ENCODE measurements at regions not wholly inside any gene's neighbourhood (a gene's known extent, or its start where the extent isn't known, plus 50 kb on each side); places are given as distances from the start of the nearest gene placed in this dataset.

DNA sequence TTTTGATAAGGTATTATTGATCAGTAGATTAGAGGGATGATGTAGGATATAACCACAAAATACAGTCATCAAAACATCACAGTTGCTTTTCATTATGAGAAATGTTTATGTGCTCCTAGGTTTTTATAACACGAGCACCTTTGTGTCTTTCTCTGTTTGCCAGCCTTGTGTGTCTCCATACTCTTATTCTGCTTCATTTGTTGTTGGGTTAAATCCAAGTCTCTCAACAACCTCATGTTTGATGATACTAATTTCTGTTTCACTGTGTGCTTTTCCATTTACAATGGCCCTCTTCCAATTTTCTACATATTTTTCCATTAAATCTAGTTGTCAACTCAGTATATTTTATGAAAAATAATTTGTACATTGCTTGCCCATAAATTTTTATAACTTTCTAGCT, 107.7 kb upstream of the POU2AF2 start:
- DNase-seq = no peak

DNA sequence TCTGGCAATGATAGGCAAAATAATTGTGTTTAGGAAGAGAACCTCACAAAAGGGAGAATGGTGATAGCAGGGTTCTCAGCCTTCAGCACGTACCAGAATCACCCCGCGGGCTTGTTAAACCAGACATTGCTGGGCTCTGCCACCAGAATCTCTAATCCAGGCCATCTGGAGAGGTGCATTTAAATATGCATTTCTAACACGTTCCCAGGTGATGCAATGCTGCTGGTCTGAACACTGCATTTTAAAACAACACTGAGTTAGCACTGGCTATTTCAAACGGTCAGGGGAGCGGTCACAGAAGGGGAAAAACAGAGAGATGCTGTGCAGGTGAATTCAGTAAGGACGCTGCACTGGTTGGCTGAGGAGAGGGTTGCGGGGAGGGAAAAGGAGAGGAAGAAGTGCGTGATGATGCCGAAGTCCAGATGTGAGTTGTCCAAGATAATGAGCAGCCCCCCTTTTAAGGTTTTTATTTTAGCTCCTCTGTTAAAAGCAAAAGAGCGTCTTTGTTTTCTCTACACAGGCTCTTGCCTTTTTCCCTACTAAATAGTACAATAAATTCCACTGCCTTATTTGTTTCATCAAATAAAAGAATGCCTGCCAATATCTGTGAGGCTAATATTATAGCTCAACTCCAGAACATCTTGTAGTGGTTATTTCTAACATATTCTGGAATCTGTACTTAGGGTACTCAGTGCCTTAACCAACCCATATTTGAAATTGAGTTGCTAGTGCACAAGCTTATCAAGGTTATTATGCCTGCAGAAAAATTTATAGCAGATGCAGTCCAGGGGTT, 109.6 kb upstream of the POU2AF2 start:
- no peak for DNase-seq

GRCh38 chr11:111135101-111135500, 110.4 kb upstream of the POU2AF2 start:
- DNase-seq = no peak

GRCh38 chr11:111128076-111128870, 117.3 kb upstream of the POU2AF2 start:
- DNase-seq = no peak

- no peak for DNase-seq
Observed at GRCh38 chr11:111124724-111125123, 120.8 kb upstream of the POU2AF2 start.

- DNase-seq = no peak
Observed at GRCh38 chr11:111123463-111124398, 121.8 kb upstream of the POU2AF2 start.

GRCh38 chr11:111120696-111121302, 124.7 kb upstream of the POU2AF2 start:
- DNase-seq = no peak

GRCh38 chr11:111120161-111120560, 125.4 kb upstream of the POU2AF2 start:
- DNase-seq = no peak

DNA sequence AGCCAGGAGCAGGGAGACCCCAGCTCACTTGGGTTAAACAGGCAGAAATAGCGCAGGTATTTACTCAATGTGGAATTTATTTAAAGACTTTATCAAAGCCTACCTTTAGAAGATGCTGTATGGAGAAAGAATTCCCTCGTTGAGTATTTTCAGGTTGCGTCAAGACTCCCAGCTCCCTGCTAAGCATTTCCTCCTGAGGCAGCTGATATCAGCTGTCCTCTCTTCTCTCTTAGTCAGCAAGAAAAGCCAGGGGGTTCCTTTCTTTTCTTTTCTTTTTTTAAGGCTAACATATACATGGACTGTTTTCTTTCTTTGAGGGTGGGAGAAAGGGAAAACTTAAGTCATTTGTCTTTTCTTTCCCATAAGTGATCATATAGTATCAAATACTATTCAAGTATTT, 125.8 kb upstream of the POU2AF2 start:
- no peak for DNase-seq

DNA sequence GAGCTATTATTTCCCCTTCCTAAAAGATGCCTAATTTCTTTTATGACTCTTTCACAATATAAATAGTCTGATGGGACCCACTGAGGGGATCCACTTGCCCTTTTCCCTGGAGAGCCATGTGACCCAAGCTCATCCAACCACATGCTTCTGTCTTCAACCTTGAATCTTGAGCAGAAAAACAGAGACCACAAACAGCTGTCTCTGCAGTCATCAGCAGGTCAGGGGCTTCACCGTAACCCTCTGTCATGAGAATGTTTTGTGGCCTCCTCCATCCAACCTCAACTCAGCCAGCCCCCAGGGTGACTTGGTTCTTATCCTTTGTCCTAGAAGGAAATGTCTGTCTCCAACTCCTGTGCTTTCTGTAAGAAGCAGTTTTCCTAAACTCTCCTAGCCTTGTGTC, 129.6 kb upstream of the POU2AF2 start:
- no peak for DNase-seq

GRCh38 chr11:111114091-111114490, 131.4 kb upstream of the POU2AF2 start:
- DNase-seq = no peak

DNA sequence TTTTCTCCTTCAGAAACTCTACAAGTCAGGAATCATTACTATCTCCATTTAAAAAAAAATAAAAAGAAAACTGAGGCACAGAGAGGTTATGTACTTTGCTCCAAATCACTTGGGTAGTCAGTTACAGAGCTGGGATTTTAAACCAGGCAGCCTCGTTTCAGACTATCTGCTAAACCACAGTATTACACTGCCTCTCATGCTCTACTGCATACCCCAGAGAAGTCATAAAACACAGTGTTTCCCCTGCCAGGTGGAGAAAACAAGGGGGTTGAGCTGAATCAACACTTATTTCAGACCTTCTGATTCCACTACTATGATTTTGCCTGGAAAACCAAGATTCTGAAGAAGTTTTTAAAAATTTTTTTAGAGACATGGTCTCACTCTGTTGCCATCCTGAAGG, 132.9 kb upstream of the POU2AF2 start:
- DNase-seq = no peak

GRCh38 chr11:111107501-111107900, 138.0 kb upstream of the POU2AF2 start:
- DNase-seq = no peak

- no peak for DNase-seq
Observed at GRCh38 chr11:111106641-111107040, 138.9 kb upstream of the POU2AF2 start.

DNA sequence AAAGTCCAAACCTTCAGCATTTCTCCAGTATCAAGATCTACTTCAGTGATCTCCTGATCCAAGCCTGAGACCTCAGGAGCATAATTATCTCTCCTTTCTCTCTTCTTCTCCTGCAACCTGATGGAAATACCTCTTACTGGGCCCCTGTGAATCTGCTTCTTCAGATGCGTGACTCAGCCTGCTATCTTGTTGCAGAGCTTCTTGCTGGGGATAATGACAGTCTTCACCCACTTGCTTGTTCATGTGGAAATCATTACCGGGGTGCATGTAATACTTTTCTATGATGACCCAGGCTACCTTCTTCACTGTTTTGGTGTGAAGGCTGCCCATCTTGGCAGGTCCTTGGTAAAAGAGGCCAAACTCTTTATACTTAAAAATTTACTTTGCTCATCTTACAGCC, 140.0 kb upstream of the POU2AF2 start:
- DNase-seq = peak; percentile 7

DNA sequence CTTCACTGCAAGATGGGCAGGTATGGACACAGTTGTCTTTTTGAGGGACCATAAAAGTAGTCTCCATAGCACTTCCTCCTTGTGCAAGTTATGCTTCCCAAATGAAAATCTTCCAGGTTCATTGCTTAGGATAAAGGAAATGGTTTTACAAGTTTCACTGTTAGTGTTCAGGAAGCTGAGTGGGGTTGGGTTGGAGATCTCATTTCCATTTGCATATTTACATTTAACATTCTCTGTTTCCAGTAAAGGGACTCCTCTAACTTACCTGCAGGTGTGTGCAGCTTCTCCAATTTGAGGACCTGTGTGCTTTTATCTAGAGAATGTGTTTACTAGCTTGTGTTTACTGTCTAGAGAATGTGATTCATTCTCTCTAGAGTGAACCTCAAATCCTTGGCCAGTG, 141.3 kb upstream of the POU2AF2 start:
- DNase-seq = no peak

- DNase-seq = peak; percentile 7
Observed at GRCh38 chr11:111101881-111102280, 143.6 kb upstream of the POU2AF2 start.

DNA sequence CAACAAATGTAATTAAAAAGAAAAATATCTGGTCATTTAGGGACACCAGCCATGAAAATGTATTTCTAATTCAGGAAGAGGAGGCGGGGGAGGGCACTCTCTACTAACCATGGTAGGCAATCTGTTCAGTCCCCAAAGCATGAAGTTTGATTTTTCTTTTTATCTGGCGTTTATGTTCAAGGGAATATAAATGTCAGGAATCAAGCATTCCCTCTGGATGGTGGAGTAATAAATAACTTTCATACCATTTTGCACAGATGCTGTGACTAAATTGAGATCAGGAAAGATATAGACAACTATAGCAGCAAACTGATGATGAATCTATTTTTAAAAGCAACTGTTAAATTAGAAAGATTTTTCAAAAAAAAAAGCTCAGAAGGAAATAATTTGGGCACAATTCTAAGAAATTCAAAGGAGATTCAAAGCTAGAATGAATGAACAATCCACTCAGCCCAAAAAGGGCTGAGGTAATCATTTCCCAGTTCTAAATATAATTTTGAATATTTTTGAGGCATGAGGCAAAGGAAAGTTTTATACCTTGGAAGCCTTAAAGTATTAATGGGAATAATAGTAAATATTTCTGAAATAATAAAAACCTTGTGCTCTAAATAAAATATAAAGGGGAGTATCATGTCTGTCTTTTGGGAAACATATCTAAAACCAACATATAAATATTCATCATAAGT, 146.4 kb upstream of the POU2AF2 start:
- DNase-seq = no peak

GRCh38 chr11:111098091-111098490, 147.4 kb upstream of the POU2AF2 start:
- DNase-seq = no peak

- peak; percentile 38 for DNase-seq
Observed at GRCh38 chr11:111097191-111097590, 148.3 kb upstream of the POU2AF2 start.

- no peak for DNase-seq
Observed at GRCh38 chr11:111095327-111095726, 150.2 kb upstream of the POU2AF2 start.

DNA sequence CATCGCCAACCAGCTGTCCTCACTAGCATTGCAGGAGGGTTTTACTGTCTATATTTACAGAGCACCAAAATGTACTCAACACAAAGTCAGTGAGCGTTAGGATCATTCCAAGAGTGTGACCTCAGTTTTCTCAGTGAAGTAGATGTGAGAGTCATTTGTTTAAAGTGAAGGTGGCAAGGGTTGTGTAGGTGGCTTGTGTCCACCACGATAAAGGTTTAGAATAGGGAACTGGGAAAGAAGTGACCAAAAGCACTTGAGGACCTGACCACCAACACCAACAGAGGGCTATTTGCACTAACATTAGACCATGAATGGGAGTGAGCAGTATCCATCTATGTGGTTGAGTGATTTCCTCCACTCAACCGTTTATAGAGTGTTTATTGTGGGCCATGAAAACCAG, 152.5 kb upstream of the POU2AF2 start:
- no peak for DNase-seq

All from fibroblast of skin of right quadriceps (primary cell).